B cell (primary cell): ENCODE measurements at regions not wholly inside any gene's neighbourhood (a gene's known extent, or its start where the extent isn't known, plus 50 kb on each side); places are given as distances from the start of the nearest gene placed in this dataset.

Source experiments
- ATAC-seq: fragments of 200-7000 bp; cut with Tn5 transposase; one replicate; pipeline ENCODE4 v1.10.0; 2021; ENCODE audit warnings: low read depth, mild to moderate bottlenecking, moderate number of reproducible peaks, moderate library complexity
- CTCF ChIA-PET: fragments of 350-600 bp; sonication (Branson Sonifier 250); formaldehyde crosslinking; loops from one replicate; lab custom pipeline; 2021; ENCODE audit warnings: antibody characterized with exemption, inconsistent platforms; lab: Charles Lee
- POLR2A ChIA-PET: fragments of 350-600 bp; sonication (Branson Sonifier 250); formaldehyde crosslinking; loops from one replicate; lab custom pipeline; 2021; ENCODE audit warnings: antibody characterized with exemption; lab: Charles Lee
- DNase-seq: peaks from one replicate; pipeline ENCODE4 v3.0.0; 2013
- H2AFZ ChIP-seq: 2 replicates; pipeline ENCODE4 v1.6.1; 2012; ENCODE audit warnings: mild to moderate bottlenecking, low read depth, low read length; ENCODE audit not compliant: insufficient read depth, poor library complexity, severe bottlenecking
- H3K27ac ChIP-seq, 2 donors: 1 replicate in 1 of 2; 2 replicates in 1 of 2; pipeline ENCODE4 v1.5.1; 2012 to 2013; ENCODE audit warnings: low read length in 2 of 2, mild to moderate bottlenecking in 2 of 2, moderate library complexity in 1 of 2
- H3K27me3 ChIP-seq, 4 experiments: fragments of 200-600 bp in 1 of 4; sonication (generic) in 1 of 4; replicated peaks in 1 of 4; 1 replicate in 2 of 4; 2 replicates in 2 of 4; pipeline versions ENCODE4 v1.6.1 to v1.7.0; 2013 to 2016; ENCODE audit warnings: low read length in 3 of 4, mild to moderate bottlenecking in 2 of 4, mixed read lengths in 1 of 4, moderate library complexity in 1 of 4; ENCODE audit not compliant: insufficient read depth in 4 of 4, control insufficient read depth in 3 of 4; ENCODE audit errors: control extremely low read depth in 1 of 4
- H3K36me3 ChIP-seq, 2 experiments: replicated peaks in 1 of 2; 1 replicate in 1 of 2; 2 replicates in 1 of 2; pipeline versions ENCODE4 v1.6.1 to v1.7.1; 2013; ENCODE audit warnings: low read length in 1 of 2; ENCODE audit not compliant: insufficient read depth in 2 of 2, control insufficient read depth in 1 of 2; ENCODE audit errors: control extremely low read depth in 1 of 2, extremely low read depth in 1 of 2
- H3K4me1 ChIP-seq, 2 donors: fragments of 200-600 bp in 1 of 2; sonication (generic) in 1 of 2; 1 replicate in 1 of 2; 2 replicates in 1 of 2; pipeline versions ENCODE4 v1.5.1 to v1.6.1; 2013 to 2017; ENCODE audit warnings: low read length in 2 of 2; ENCODE audit not compliant: control insufficient read depth in 2 of 2, insufficient read depth in 2 of 2
- H3K4me2 ChIP-seq: replicated peaks from 2 replicates; pipeline ENCODE3; 2012; ENCODE audit warnings: mild to moderate bottlenecking, low read depth, low read length; ENCODE audit not compliant: poor library complexity, severe bottlenecking
- H3K4me3 ChIP-seq, 5 experiments: fragments of 200-600 bp in 1 of 5; sonication (generic) in 1 of 5; 1 replicate in 3 of 5; 2 replicates in 2 of 5; pipeline versions ENCODE4 v1.5.1 to v1.7.0; 2011 to 2016; ENCODE audit warnings: low read length in 4 of 5, mild to moderate bottlenecking in 4 of 5, low read depth in 2 of 5, control low read depth in 1 of 5, moderate library complexity in 1 of 5; ENCODE audit not compliant: insufficient read depth in 1 of 5; ENCODE audit errors: control extremely low read depth in 1 of 5, extremely low read depth in 1 of 5
- H3K79me2 ChIP-seq: fragments of 200-600 bp; sonication (generic); one replicate; pipeline ENCODE4 v1.6.0; 2016; ENCODE audit warnings: low read length; ENCODE audit not compliant: control insufficient read depth, insufficient read depth
- H3K9ac ChIP-seq: fragments of 200-600 bp; sonication (generic); 2 replicates; pipeline ENCODE4 v1.6.1; 2017; ENCODE audit warnings: mild to moderate bottlenecking, low read length, moderate library complexity
- H3K9me3 ChIP-seq, 3 donors: one replicate each; pipeline versions ENCODE4 v1.6.1 to v1.7.1; 2013; ENCODE audit warnings: low read length in 2 of 3; ENCODE audit not compliant: control insufficient read depth in 2 of 3, insufficient read depth in 1 of 3; ENCODE audit errors: control extremely low read depth in 1 of 3
- H4K20me1 ChIP-seq: 2 replicates; pipeline ENCODE4 v1.6.0; 2012; ENCODE audit warnings: mild to moderate bottlenecking, low read length; ENCODE audit not compliant: insufficient read depth, control insufficient read depth, poor library complexity, severe bottlenecking
- H3K27ac Mint-ChIP-seq: one replicate; pipeline ENCODE4 v1.8.0; 2021; ENCODE audit warnings: mixed read lengths
- H3K27me3 Mint-ChIP-seq: one replicate; pipeline ENCODE4 v1.8.0; 2021; ENCODE audit warnings: mixed read lengths
- H3K4me1 Mint-ChIP-seq: one replicate; pipeline ENCODE4 v1.8.0; 2021; ENCODE audit warnings: mixed read lengths
- H3K4me3 Mint-ChIP-seq: one replicate; pipeline ENCODE4 v1.8.0; 2021; ENCODE audit warnings: mixed read lengths
- H3K9me3 Mint-ChIP-seq: one replicate; pipeline ENCODE4 v1.8.0; 2022; ENCODE audit warnings: mixed read lengths; ENCODE audit not compliant: insufficient read depth
- CTCF ChIP-seq: fragments of 200-600 bp; IDR thresholded peaks from one replicate; pipeline ENCODE4 v1.8.0; 2022; ENCODE audit warnings: antibody characterized with exemption, mild to moderate bottlenecking
- EZH2 ChIP-seq: IDR thresholded peaks from 2 replicates; pipeline ENCODE4 v1.6.1; 2012; ENCODE audit warnings: borderline replicate concordance, low read depth, mild to moderate bottlenecking, moderate library complexity, low read length; ENCODE audit not compliant: insufficient read depth, poor library complexity, severe bottlenecking
- WGBS: methylation state at CpG from one replicate; pipeline ENCODE4 v1.1.5; 2013; ENCODE audit warnings: missing lambda C conversion rate; ENCODE audit not compliant: insufficient coverage; 5-methylcytosine and 5-hydroxymethylcytosine counted together
- intact Hi-C: fragments of 100-400 bp; cut with micrococcal nuclease; formaldehyde crosslinking; loops from one replicate; pipeline ENCODE4 v1.10.0; 2022

DNA sequence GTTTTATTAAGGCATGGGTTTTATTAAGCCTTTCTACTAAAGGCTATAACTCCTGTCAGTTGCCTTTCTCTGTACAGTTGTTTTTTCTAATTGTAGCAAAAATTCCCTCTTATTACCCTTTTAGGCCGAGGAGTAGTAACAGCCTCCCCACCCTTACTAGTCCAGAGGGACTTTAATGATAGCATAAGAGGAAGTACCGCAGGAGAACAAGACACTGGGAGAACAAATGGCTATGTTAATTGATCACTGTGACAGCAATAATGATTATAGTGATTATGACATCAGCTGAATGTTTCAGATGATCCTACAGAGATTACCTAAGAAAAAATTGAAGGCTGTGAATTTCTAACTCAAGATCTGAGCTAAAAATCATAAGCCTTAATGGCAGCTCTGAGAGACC lies 383.0 kb upstream of the PTBP2 start:
- WGBS, result no CpG with 5 or more reads among the region's 2 CpGs
- no peaks in the 10 kb centered on the region for H3K9me3 Mint-ChIP-seq
- Histone ChIP-seq H2AFZ (no peak overlapping the region), H3K4me1 (no peaks in the 10 kb centered on the region), H3K4me3 (no peak overlapping the region), H4K20me1 (no peaks in the 10 kb centered on the region), H3K27ac (no peak overlapping the region), H3K9me3 (no peaks in the 10 kb centered on the region), H3K9ac (no peak overlapping the region), H3K27me3 (no peaks in the 10 kb centered on the region), H3K79me2 (no peaks in the 10 kb centered on the region), H3K36me3 (no peaks in the 10 kb centered on the region), H3K4me2 (no peak overlapping the region)
- H3K4me3 Mint-ChIP-seq, result no peak overlapping the region
- ChIA-PET POLR2A (no interaction called here), CTCF (no interaction called here)
- no peak overlapping the region for H3K27ac Mint-ChIP-seq
- no peak for ATAC-seq
- intact Hi-C loops, result no loop called here
- no peaks in the 10 kb centered on the region for H3K4me1 Mint-ChIP-seq
- TF ChIP-seq EZH2 (no peak), CTCF (no peak)
- no peaks in the 10 kb centered on the region for H3K27me3 Mint-ChIP-seq
- DNase-seq, result no peak

- no peak overlapping the region for H3K27ac Mint-ChIP-seq
- Histone ChIP-seq H3K9ac (no peak overlapping the region), H4K20me1 (no peaks in the 10 kb centered on the region), H3K9me3 (no peaks in the 10 kb centered on the region), H3K36me3 (no peaks in the 10 kb centered on the region), H3K27me3 (no peaks in the 10 kb centered on the region), H3K4me1 (no peaks in the 10 kb centered on the region), H2AFZ (no peak overlapping the region), H3K4me2 (no peak overlapping the region), H3K4me3 (no peak overlapping the region), H3K27ac (no peak overlapping the region), H3K79me2 (no peaks in the 10 kb centered on the region)
- no peaks in the 10 kb centered on the region for H3K9me3 Mint-ChIP-seq
- intact Hi-C loops, result no loop called here
- no peaks in the 10 kb centered on the region for H3K4me1 Mint-ChIP-seq
- H3K27me3 Mint-ChIP-seq, result no peaks in the 10 kb centered on the region
- TF ChIP-seq CTCF, result no peak
- TF ChIP-seq EZH2, result no peak
- POLR2A ChIA-PET, result no interaction called here
- CTCF ChIA-PET, result no interaction called here
- ATAC-seq, result no peak
- no peak for DNase-seq
- H3K4me3 Mint-ChIP-seq, result no peak overlapping the region
These were observed 380.9 kb upstream of the PTBP2 start for GRCh38 chr1:96340686-96341085.
